IgD-negative memory B cell (primary cell): ENCODE measurements at regions not wholly inside any gene's neighbourhood (a gene's known extent, or its start where the extent isn't known, plus 50 kb on each side); places are given as distances from the start of the nearest gene placed in this dataset.

Source experiments
- H3K27ac Mint-ChIP-seq, 3 donors: one replicate each; pipeline ENCODE4 v1.8.0; 2020 to 2022; ENCODE audit warnings: mild to moderate bottlenecking in 3 of 3, mixed read lengths in 3 of 3, moderate library complexity in 1 of 3
- H3K27me3 Mint-ChIP-seq: one replicate; pipeline ENCODE4 v1.8.0; 2021; ENCODE audit warnings: mixed read lengths
- H3K36me3 Mint-ChIP-seq: one replicate; pipeline ENCODE4 v1.8.0; 2020; ENCODE audit warnings: mild to moderate bottlenecking, mixed read lengths
- H3K4me1 Mint-ChIP-seq, 3 donors: one replicate each; pipeline ENCODE4 v1.8.0; 2020 to 2022; ENCODE audit warnings: mixed read lengths in 3 of 3, mild to moderate bottlenecking in 1 of 3
- H3K4me3 Mint-ChIP-seq, 4 donors: one replicate each; pipeline ENCODE4 v1.8.0; 2020 to 2022; ENCODE audit warnings: mild to moderate bottlenecking in 4 of 4, mixed read lengths in 4 of 4, moderate library complexity in 3 of 4
- H3K9me3 Mint-ChIP-seq, 3 donors: one replicate each; pipeline ENCODE4 v1.8.0; 2020 to 2021; ENCODE audit warnings: mixed read lengths in 3 of 3, mild to moderate bottlenecking in 1 of 3

- Mint-ChIP-seq H3K4me3 (no peak overlapping the region), H3K36me3 (no peaks in the 10 kb centered on the region), H3K27me3 (no peaks in the 10 kb centered on the region), H3K9me3 (peaks cover 0 to 3% (median 0%) of the 10 kb centered on the region in 3 donors), H3K27ac (no peak overlapping the region), H3K4me1 (peaks cover 10 to 14% (median 13%) of the 10 kb centered on the region in 3 donors)
These were observed 196.3 kb upstream of the ARHGAP20 start for GRCh38 chr11:110908401-110909105.

- no peaks in the 10 kb centered on the region for H3K36me3 Mint-ChIP-seq
- H3K27ac Mint-ChIP-seq, result no peak overlapping the region
- H3K4me3 Mint-ChIP-seq, result peak overlapping the region in 2 of 4 donors; percentile 1 to 10
- peaks cover 10 to 14% (median 13%) of the 10 kb centered on the region in 3 donors for H3K4me1 Mint-ChIP-seq
- peaks cover 0 to 3% (median 0%) of the 10 kb centered on the region in 3 donors for H3K9me3 Mint-ChIP-seq
- H3K27me3 Mint-ChIP-seq, result no peaks in the 10 kb centered on the region
These were observed 195.4 kb upstream of the ARHGAP20 start for GRCh38 chr11:110907629-110908028.

- Mint-ChIP-seq H3K4me3 (no peak overlapping the region), H3K27ac (no peak overlapping the region), H3K27me3 (peaks cover under 1% of the 10 kb centered on the region), H3K36me3 (no peaks in the 10 kb centered on the region), H3K9me3 (peaks cover 0 to 4% (median 0%) of the 10 kb centered on the region in 3 donors), H3K4me1 (peaks cover 10 to 14% (median 11%) of the 10 kb centered on the region in 3 donors)
These were observed 191.6 kb upstream of the ARHGAP20 start for GRCh38 chr11:110903830-110904229.

- Mint-ChIP-seq H3K27ac (no peak overlapping the region), H3K27me3 (peaks cover 4% of the 10 kb centered on the region), H3K9me3 (peaks cover 0 to 4% (median 1%) of the 10 kb centered on the region in 3 donors), H3K4me3 (no peak overlapping the region), H3K36me3 (no peaks in the 10 kb centered on the region), H3K4me1 (peaks cover 9 to 14% (median 10%) of the 10 kb centered on the region in 3 donors)
These were observed 191.1 kb upstream of the ARHGAP20 start for GRCh38 chr11:110903378-110903777.

- H3K27ac Mint-ChIP-seq, result no peak overlapping the region
- H3K9me3 Mint-ChIP-seq, result peaks cover 0 to 1% (median 1%) of the 10 kb centered on the region in 3 donors
- H3K36me3 Mint-ChIP-seq, result no peaks in the 10 kb centered on the region
These were observed 189.2 kb upstream of the ARHGAP20 start for GRCh38 chr11:110901441-110901840.

GRCh38 chr11:110900426-110900825 is 188.2 kb upstream of the ARHGAP20 start:
- no peaks in the 10 kb centered on the region for H3K36me3 Mint-ChIP-seq
- H3K4me3 Mint-ChIP-seq, result no peak overlapping the region
- H3K9me3 Mint-ChIP-seq, result peaks cover 0 to 1% (median 1%) of the 10 kb centered on the region in 3 donors
- H3K27me3 Mint-ChIP-seq, result peaks cover 4% of the 10 kb centered on the region
- H3K4me1 Mint-ChIP-seq, result no peaks in the 10 kb centered on the region
- no peak overlapping the region for H3K27ac Mint-ChIP-seq

More at GRCh38 chr11:110901441-110901840, 189.2 kb upstream of the ARHGAP20 start:
- Mint-ChIP-seq H3K27me3 (peaks cover 4% of the 10 kb centered on the region), H3K4me3 (no peak overlapping the region), H3K4me1 (peaks cover 0 to 3% (median 0%) of the 10 kb centered on the region in 3 donors)

GRCh38 chr11:110897035-110897434 is 184.8 kb upstream of the ARHGAP20 start:
- no peaks in the 10 kb centered on the region for H3K36me3 Mint-ChIP-seq
- peaks cover 0 to 1% (median 1%) of the 10 kb centered on the region in 3 donors for H3K9me3 Mint-ChIP-seq
- H3K27ac Mint-ChIP-seq, result no peak overlapping the region
- H3K4me3 Mint-ChIP-seq, result no peak overlapping the region
- H3K27me3 Mint-ChIP-seq, result peaks cover 4% of the 10 kb centered on the region
- H3K4me1 Mint-ChIP-seq, result no peaks in the 10 kb centered on the region

- Mint-ChIP-seq H3K27ac (no peak overlapping the region), H3K27me3 (peaks cover 4% of the 10 kb centered on the region), H3K36me3 (no peaks in the 10 kb centered on the region), H3K4me1 (no peaks in the 10 kb centered on the region), H3K4me3 (no peak overlapping the region), H3K9me3 (peaks cover 0 to 1% (median 1%) of the 10 kb centered on the region in 3 donors)
These were observed 184.1 kb upstream of the ARHGAP20 start for GRCh38 chr11:110896358-110896757.

GRCh38 chr11:110894224-110894623 is 182.0 kb upstream of the ARHGAP20 start:
- Mint-ChIP-seq H3K27ac (no peak overlapping the region), H3K4me3 (no peak overlapping the region), H3K4me1 (no peaks in the 10 kb centered on the region), H3K36me3 (no peaks in the 10 kb centered on the region), H3K9me3 (peaks cover 0 to 1% (median under 1%) of the 10 kb centered on the region in 3 donors), H3K27me3 (peaks cover 4% of the 10 kb centered on the region)

GRCh38 chr11:110892741-110893285 is 180.6 kb upstream of the ARHGAP20 start:
- Mint-ChIP-seq H3K36me3 (no peaks in the 10 kb centered on the region), H3K4me1 (no peaks in the 10 kb centered on the region), H3K9me3 (no peaks in the 10 kb centered on the region), H3K27ac (no peak overlapping the region), H3K4me3 (no peak overlapping the region), H3K27me3 (no peaks in the 10 kb centered on the region)

- no peak overlapping the region for H3K27ac Mint-ChIP-seq
- H3K9me3 Mint-ChIP-seq, result no peaks in the 10 kb centered on the region
- no peaks in the 10 kb centered on the region for H3K4me1 Mint-ChIP-seq
- no peaks in the 10 kb centered on the region for H3K36me3 Mint-ChIP-seq
- H3K27me3 Mint-ChIP-seq, result no peaks in the 10 kb centered on the region
- H3K4me3 Mint-ChIP-seq, result no peak overlapping the region
These were observed 179.2 kb upstream of the ARHGAP20 start for GRCh38 chr11:110891411-110891810.

GRCh38 chr11:110890995-110891394 is 178.8 kb upstream of the ARHGAP20 start:
- Mint-ChIP-seq H3K27ac (peak overlapping the region in 1 of 3 donors; percentile 48), H3K4me3 (no peak overlapping the region), H3K4me1 (no peaks in the 10 kb centered on the region), H3K36me3 (no peaks in the 10 kb centered on the region), H3K27me3 (no peaks in the 10 kb centered on the region), H3K9me3 (no peaks in the 10 kb centered on the region)

GRCh38 chr11:110886288-110886970 is 174.2 kb upstream of the ARHGAP20 start:
- H3K36me3 Mint-ChIP-seq, result no peaks in the 10 kb centered on the region
- H3K4me1 Mint-ChIP-seq, result no peaks in the 10 kb centered on the region
- no peak overlapping the region for H3K4me3 Mint-ChIP-seq
- no peak overlapping the region for H3K27ac Mint-ChIP-seq
- no peaks in the 10 kb centered on the region for H3K9me3 Mint-ChIP-seq
- H3K27me3 Mint-ChIP-seq, result peaks cover 3% of the 10 kb centered on the region

- no peaks in the 10 kb centered on the region for H3K36me3 Mint-ChIP-seq
These were observed 171.0 kb upstream of the ARHGAP20 start for GRCh38 chr11:110883256-110883655.

GRCh38 chr11:110878513-110878912 is 166.3 kb upstream of the ARHGAP20 start:
- no peaks in the 10 kb centered on the region for H3K4me1 Mint-ChIP-seq
- peaks cover 3% of the 10 kb centered on the region for H3K27me3 Mint-ChIP-seq
- no peak overlapping the region for H3K4me3 Mint-ChIP-seq
- no peak overlapping the region for H3K27ac Mint-ChIP-seq
- no peaks in the 10 kb centered on the region for H3K36me3 Mint-ChIP-seq
- peaks cover 0 to 4% (median 0%) of the 10 kb centered on the region in 3 donors for H3K9me3 Mint-ChIP-seq

More at GRCh38 chr11:110883256-110883655, 171.0 kb upstream of the ARHGAP20 start:
- Mint-ChIP-seq H3K27me3 (peaks cover 6% of the 10 kb centered on the region), H3K4me3 (no peak overlapping the region), H3K4me1 (no peaks in the 10 kb centered on the region), H3K27ac (peak overlapping the region in 1 of 3 donors; percentile 18), H3K9me3 (peaks cover 0 to 4% (median 0%) of the 10 kb centered on the region in 3 donors)
